OCI-LY1 (cell line): ENCODE measurements at regions not wholly inside any gene's neighbourhood (a gene's known extent, or its start where the extent isn't known, plus 50 kb on each side); places are given as distances from the start of the nearest gene placed in this dataset.

Source experiments
- EZH2 ChIP-seq: fragments of 200-600 bp; sonication (generic), shearing (Covaris generic); IDR thresholded peaks from 2 replicates; pipeline ENCODE4 v1.8.0; 2017; ENCODE audit warnings: borderline replicate concordance, mixed run types, mild to moderate bottlenecking, antibody characterized with exemption, low read length, moderate library complexity, mixed read lengths
- TF ChIP-seq, protein P1 (sequence below): fragments of 200-600 bp; sonication (generic), shearing (Covaris generic); IDR thresholded peaks from 2 replicates; pipeline ENCODE4 v1.5.1; 2017; ENCODE audit warnings: mild to moderate bottlenecking, antibody characterized with exemption, low read length, moderate library complexity, mixed read lengths

DNA sequence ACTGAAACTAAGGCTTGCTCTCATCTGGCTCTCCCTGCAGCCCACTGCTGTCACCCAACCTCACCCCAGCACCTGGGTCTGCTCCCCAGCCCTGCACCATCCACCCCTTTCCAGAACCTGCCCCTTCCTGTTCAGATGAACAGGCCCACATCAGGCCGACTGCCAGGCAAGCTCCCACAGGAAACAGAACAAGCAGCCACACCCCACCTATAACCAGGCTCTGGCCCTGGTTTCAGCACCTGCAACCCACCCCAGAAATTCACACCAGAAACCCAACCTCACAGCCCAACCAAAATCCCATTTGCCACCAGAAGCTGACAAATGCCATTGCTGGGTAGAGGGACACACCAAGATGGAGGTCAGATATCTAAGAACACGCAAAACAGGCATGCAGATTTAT is 159.2 kb upstream of the ID2 start:
- TF ChIP-seq EZH2 = no peak
- TF ChIP-seq, protein P1, sequence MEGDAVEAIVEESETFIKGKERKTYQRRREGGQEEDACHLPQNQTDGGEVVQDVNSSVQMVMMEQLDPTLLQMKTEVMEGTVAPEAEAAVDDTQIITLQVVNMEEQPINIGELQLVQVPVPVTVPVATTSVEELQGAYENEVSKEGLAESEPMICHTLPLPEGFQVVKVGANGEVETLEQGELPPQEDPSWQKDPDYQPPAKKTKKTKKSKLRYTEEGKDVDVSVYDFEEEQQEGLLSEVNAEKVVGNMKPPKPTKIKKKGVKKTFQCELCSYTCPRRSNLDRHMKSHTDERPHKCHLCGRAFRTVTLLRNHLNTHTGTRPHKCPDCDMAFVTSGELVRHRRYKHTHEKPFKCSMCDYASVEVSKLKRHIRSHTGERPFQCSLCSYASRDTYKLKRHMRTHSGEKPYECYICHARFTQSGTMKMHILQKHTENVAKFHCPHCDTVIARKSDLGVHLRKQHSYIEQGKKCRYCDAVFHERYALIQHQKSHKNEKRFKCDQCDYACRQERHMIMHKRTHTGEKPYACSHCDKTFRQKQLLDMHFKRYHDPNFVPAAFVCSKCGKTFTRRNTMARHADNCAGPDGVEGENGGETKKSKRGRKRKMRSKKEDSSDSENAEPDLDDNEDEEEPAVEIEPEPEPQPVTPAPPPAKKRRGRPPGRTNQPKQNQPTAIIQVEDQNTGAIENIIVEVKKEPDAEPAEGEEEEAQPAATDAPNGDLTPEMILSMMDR = no peak
